ENCODE measurements at regions not wholly inside any gene's neighbourhood (a gene's known extent, or its start where the extent isn't known, plus 50 kb on each side); places are given as distances from the start of the nearest gene placed in this dataset.

DNA sequence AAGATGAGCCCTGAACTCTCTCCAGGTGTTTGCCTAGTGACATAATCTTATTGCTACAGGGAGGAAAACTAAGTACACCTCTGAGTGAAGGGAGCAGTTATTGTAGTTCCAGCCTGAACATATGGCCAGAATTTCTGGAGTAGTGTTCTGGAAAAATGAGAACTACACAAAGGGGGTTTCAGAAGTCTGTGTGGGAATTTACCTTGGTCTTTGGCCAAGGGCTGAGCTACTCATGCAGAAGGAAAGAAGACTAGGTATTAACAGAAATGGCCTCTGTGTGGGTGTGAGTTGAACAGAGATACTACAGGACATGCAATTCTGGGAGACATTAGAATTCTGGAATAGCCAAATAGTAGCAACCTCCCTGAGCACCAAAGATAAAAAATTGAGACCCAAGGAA is 1009.7 kb upstream of the GJE1 start:
- H3K27me3 ChIP-seq: no peaks in the 10 kb centered on the region
- no peak overlapping the region for H3K4me3 ChIP-seq
- TF ChIP-seq, protein P1, sequence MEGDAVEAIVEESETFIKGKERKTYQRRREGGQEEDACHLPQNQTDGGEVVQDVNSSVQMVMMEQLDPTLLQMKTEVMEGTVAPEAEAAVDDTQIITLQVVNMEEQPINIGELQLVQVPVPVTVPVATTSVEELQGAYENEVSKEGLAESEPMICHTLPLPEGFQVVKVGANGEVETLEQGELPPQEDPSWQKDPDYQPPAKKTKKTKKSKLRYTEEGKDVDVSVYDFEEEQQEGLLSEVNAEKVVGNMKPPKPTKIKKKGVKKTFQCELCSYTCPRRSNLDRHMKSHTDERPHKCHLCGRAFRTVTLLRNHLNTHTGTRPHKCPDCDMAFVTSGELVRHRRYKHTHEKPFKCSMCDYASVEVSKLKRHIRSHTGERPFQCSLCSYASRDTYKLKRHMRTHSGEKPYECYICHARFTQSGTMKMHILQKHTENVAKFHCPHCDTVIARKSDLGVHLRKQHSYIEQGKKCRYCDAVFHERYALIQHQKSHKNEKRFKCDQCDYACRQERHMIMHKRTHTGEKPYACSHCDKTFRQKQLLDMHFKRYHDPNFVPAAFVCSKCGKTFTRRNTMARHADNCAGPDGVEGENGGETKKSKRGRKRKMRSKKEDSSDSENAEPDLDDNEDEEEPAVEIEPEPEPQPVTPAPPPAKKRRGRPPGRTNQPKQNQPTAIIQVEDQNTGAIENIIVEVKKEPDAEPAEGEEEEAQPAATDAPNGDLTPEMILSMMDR (IDR thresholded peaks at IDR 0.05): no peak
- TF ChIP-seq POLR2A (IDR thresholded peaks at IDR 0.05) (no peak), EP300 (IDR thresholded peaks at IDR 0.05) (no peak), POLR2AphosphoS5 (IDR thresholded peaks at IDR 0.05) (no peak)
- H3K27ac ChIP-seq: no peak overlapping the region
- no peaks in the 10 kb centered on the region for H3K36me3 ChIP-seq
- DNase-seq (ENCODE audit: low spot score in 2 of 2): no peak
- no peaks in the 10 kb centered on the region for H3K9me3 ChIP-seq
- no peaks in the 10 kb centered on the region for H3K4me1 ChIP-seq

DNA sequence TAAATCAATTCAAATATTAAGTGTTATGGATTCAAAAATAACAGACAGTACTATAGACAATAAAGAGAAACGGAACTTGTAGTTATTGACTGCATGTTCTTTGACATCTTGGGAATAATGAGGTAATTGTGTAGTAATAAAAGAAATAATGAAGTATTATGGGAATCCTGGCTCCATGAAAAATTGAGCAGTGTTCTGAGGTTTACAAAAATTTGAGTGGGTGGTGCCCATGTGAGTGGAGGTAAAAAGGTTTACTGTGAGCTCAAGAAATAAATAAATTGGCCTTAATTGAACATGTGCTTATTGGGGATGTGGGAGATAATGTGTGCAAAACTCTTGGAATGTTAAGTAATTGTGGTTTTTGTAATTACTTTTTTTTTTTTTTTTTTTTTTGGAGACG is 1013.7 kb upstream of the GJE1 start:
- H3K27ac ChIP-seq: no peak overlapping the region
- no peak for TF ChIP-seq POLR2A (IDR thresholded peaks at IDR 0.05)
- TF ChIP-seq EP300 (IDR thresholded peaks at IDR 0.05): no peak
- TF ChIP-seq POLR2AphosphoS5 (IDR thresholded peaks at IDR 0.05): no peak
- TF ChIP-seq, protein P1 (IDR thresholded peaks at IDR 0.05): no peak
- no peaks in the 10 kb centered on the region for H3K4me1 ChIP-seq
- no peaks in the 10 kb centered on the region for H3K36me3 ChIP-seq
- no peak for DNase-seq (ENCODE audit: low spot score in 2 of 2)
- 42% methylated on average over 2 of the region's 2 CpGs for WGBS
- no peaks in the 10 kb centered on the region for H3K27me3 ChIP-seq
- H3K9me3 ChIP-seq: no peaks in the 10 kb centered on the region
- no peak overlapping the region for H3K4me3 ChIP-seq

DNA sequence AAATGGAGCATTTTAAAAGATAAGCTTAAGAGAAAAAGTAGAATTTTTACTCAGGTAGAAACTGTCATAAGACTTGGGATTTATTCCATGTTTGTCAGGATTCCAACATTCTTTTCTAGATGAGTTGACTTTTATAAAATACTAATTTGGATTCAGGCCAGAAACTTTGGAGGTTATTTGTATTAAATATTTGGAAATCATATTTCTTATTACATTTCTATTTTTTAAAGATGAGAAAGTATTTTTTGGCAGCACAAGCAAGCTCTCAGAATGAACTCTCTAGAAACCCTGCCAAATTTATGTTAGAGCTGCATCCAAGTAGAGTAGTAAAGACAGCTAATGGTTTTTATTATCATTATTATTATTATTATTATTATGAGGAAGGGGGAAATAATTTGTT is 1014.9 kb upstream of the GJE1 start:
- TF ChIP-seq, protein P1 (IDR thresholded peaks at IDR 0.05): no peak
- TF ChIP-seq EP300 (IDR thresholded peaks at IDR 0.05): no peak
- no peak for TF ChIP-seq POLR2A (IDR thresholded peaks at IDR 0.05)
- TF ChIP-seq POLR2AphosphoS5 (IDR thresholded peaks at IDR 0.05): no peak
- H3K4me3 ChIP-seq: no peak overlapping the region
- H3K4me1 ChIP-seq: no peaks in the 10 kb centered on the region
- H3K27ac ChIP-seq: no peak overlapping the region
- H3K27me3 ChIP-seq: no peaks in the 10 kb centered on the region
- DNase-seq (ENCODE audit: low spot score in 2 of 2): no peak
- H3K36me3 ChIP-seq: no peaks in the 10 kb centered on the region
- no peaks in the 10 kb centered on the region for H3K9me3 ChIP-seq

DNA sequence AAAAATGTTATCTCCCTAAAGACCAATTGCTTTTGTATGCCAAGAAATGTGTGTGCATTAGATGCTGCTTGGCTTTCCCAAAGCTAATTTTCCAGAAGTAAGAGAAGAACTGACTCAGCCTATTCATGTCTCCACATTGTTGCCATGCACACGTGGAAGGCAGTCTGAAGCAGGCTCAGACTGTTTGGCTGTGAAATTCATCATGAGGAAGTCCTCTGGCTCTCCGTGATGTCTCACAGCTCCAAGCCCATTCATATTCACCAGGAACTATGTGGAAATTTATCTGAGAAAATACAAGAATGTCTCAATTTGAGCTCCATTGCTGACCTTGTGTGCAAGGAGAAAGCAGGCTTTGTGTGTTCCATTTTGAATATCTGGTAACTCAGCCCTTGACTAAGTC is 1022.2 kb upstream of the GJE1 start:
- no peak for DNase-seq (ENCODE audit: low spot score in 2 of 2)
- H3K27me3 ChIP-seq: no peaks in the 10 kb centered on the region
- H3K4me1 ChIP-seq: no peaks in the 10 kb centered on the region
- H3K9me3 ChIP-seq: no peaks in the 10 kb centered on the region
- no peaks in the 10 kb centered on the region for H3K36me3 ChIP-seq
- 34% methylated on average over 2 of the region's 2 CpGs for WGBS
- TF ChIP-seq POLR2AphosphoS5 (IDR thresholded peaks at IDR 0.05) (no peak), POLR2A (IDR thresholded peaks at IDR 0.05) (no peak), EP300 (IDR thresholded peaks at IDR 0.05) (no peak)
- TF ChIP-seq, protein P1 (IDR thresholded peaks at IDR 0.05): no peak
- H3K4me3 ChIP-seq: no peak overlapping the region
- no peak overlapping the region for H3K27ac ChIP-seq

DNA sequence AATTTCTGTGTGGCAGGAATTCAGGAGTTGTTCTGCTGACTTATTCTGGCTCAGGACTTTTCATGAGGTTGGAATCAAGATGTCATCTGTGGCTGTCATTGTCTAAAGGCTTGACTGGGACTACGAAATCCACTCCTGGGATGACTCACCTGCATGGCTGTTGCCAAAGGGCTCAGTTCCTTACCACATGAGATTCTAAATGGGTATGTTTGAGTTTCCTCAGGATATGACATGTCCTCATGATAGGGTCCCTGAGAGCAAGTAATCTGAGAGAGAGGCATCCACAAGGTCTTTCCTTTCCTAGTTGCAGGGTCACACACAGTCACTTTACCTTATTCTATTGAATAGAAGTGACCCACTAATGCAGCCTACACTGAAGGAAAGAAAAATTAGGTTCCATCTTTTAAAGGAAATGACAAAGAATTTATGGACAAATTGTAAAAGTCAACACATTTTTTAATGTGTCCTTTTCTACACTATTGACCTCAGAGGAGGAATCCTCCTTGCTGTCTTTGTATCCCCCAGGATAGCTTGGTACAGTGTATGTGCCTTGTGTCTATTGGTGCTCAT is 1025.0 kb upstream of the GJE1 start:
- 44% methylated on average over 1 of the region's 1 CpG for WGBS
- no peaks in the 10 kb centered on the region for H3K4me1 ChIP-seq
- no peaks in the 10 kb centered on the region for H3K9me3 ChIP-seq
- DNase-seq (ENCODE audit: low spot score in 2 of 2): no peak
- no peaks in the 10 kb centered on the region for H3K27me3 ChIP-seq
- H3K36me3 ChIP-seq: no peaks in the 10 kb centered on the region
- no peak overlapping the region for H3K4me3 ChIP-seq
- TF ChIP-seq EP300 (IDR thresholded peaks at IDR 0.05): no peak
- H3K27ac ChIP-seq: no peak overlapping the region

DNA sequence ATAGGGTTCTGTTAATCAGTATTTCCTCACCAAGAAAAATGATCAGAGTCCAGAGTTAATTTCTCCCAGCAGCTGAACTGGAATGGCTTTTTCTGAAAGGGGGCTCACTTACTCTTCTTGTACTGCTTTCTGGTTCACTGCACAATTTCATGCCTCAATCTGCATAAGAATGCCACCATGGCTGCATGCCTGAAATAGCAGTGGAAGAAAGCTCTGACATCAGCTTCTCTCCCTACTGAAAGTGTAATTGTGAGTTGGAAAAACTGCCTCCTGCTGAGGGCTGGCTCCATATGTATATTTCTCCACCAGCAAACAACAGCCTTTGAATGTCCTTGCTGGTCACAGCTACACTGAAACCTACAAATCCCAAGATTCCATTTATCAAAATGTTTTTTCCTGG is 1027.2 kb upstream of the GJE1 start:
- DNase-seq (ENCODE audit: low spot score in 2 of 2): no peak
- no peak overlapping the region for H3K4me3 ChIP-seq
- no peaks in the 10 kb centered on the region for H3K9me3 ChIP-seq
- no peak overlapping the region for H3K27ac ChIP-seq
- TF ChIP-seq EP300 (IDR thresholded peaks at IDR 0.05): no peak
- TF ChIP-seq POLR2AphosphoS5 (IDR thresholded peaks at IDR 0.05): no peak
- TF ChIP-seq, protein P1 (IDR thresholded peaks at IDR 0.05): no peak
- no peak for TF ChIP-seq POLR2A (IDR thresholded peaks at IDR 0.05)
- no peaks in the 10 kb centered on the region for H3K4me1 ChIP-seq
- H3K27me3 ChIP-seq: no peaks in the 10 kb centered on the region
- H3K36me3 ChIP-seq: no peaks in the 10 kb centered on the region
